ENCODE measurements at regions not wholly inside any gene's neighbourhood (a gene's known extent, or its start where the extent isn't known, plus 50 kb on each side); places are given as distances from the start of the nearest gene placed in this dataset.

GRCh38 chr5:57917004-57917403 is 434.4 kb upstream of the ACTBL2 start:
- H3K4me1 Mint-ChIP-seq = no peaks in the 10 kb centered on the region
- no peak for DNase-seq
- H3K4me3 Mint-ChIP-seq = no peak overlapping the region

GRCh38 chr5:57915536-57915935 is 432.9 kb upstream of the ACTBL2 start:
- no peaks in the 10 kb centered on the region for H3K27me3 Mint-ChIP-seq

More at GRCh38 chr5:57917004-57917403, 434.4 kb upstream of the ACTBL2 start:
- Mint-ChIP-seq H3K27me3 (no peaks in the 10 kb centered on the region), H3K36me3 (no peaks in the 10 kb centered on the region), H3K9me3 (no peaks in the 10 kb centered on the region), H3K27ac (no peak overlapping the region)

GRCh38 chr5:57911438-57911837 is 428.8 kb upstream of the ACTBL2 start:
- no peak overlapping the region for H3K27ac Mint-ChIP-seq
- no peaks in the 10 kb centered on the region for H3K36me3 Mint-ChIP-seq
- no peak for DNase-seq
- no peaks in the 10 kb centered on the region for H3K9me3 Mint-ChIP-seq
- H3K4me3 Mint-ChIP-seq = no peak overlapping the region
- H3K27me3 Mint-ChIP-seq = no peaks in the 10 kb centered on the region
- no peaks in the 10 kb centered on the region for H3K4me1 Mint-ChIP-seq

More at GRCh38 chr5:57915536-57915935, 432.9 kb upstream of the ACTBL2 start:
- no peak overlapping the region for H3K27ac Mint-ChIP-seq
- no peaks in the 10 kb centered on the region for H3K4me1 Mint-ChIP-seq
- no peaks in the 10 kb centered on the region for H3K9me3 Mint-ChIP-seq
- H3K4me3 Mint-ChIP-seq = no peak overlapping the region
- H3K36me3 Mint-ChIP-seq = no peaks in the 10 kb centered on the region
- DNase-seq = no peak

- H3K27me3 Mint-ChIP-seq = no peaks in the 10 kb centered on the region
- no peak for DNase-seq
- H3K27ac Mint-ChIP-seq = no peak overlapping the region
- H3K36me3 Mint-ChIP-seq = no peaks in the 10 kb centered on the region
- H3K4me1 Mint-ChIP-seq = no peaks in the 10 kb centered on the region
- no peaks in the 10 kb centered on the region for H3K9me3 Mint-ChIP-seq
- no peak overlapping the region for H3K4me3 Mint-ChIP-seq
These were observed 424.1 kb upstream of the ACTBL2 start for GRCh38 chr5:57906671-57907070.

- H3K27ac Mint-ChIP-seq = no peak overlapping the region
- no peaks in the 10 kb centered on the region for H3K36me3 Mint-ChIP-seq
- H3K4me1 Mint-ChIP-seq = no peaks in the 10 kb centered on the region
- no peaks in the 10 kb centered on the region for H3K9me3 Mint-ChIP-seq
- no peak for DNase-seq
- H3K27me3 Mint-ChIP-seq = no peaks in the 10 kb centered on the region
- no peak overlapping the region for H3K4me3 Mint-ChIP-seq
These were observed 420.8 kb upstream of the ACTBL2 start for GRCh38 chr5:57903458-57903857.

- Mint-ChIP-seq H3K27ac (no peak overlapping the region), H3K9me3 (no peaks in the 10 kb centered on the region), H3K4me1 (no peaks in the 10 kb centered on the region), H3K36me3 (no peaks in the 10 kb centered on the region), H3K4me3 (no peak overlapping the region), H3K27me3 (no peaks in the 10 kb centered on the region)
- no peak for DNase-seq
These were observed 419.5 kb upstream of the ACTBL2 start for GRCh38 chr5:57902095-57902494.

GRCh38 chr5:57900381-57900944 is 417.9 kb upstream of the ACTBL2 start:
- Mint-ChIP-seq H3K36me3 (no peaks in the 10 kb centered on the region), H3K27me3 (no peaks in the 10 kb centered on the region), H3K4me3 (no peak overlapping the region), H3K27ac (no peak overlapping the region), H3K4me1 (no peaks in the 10 kb centered on the region), H3K9me3 (no peaks in the 10 kb centered on the region)
- DNase-seq = no peak

- Mint-ChIP-seq H3K9me3 (no peaks in the 10 kb centered on the region), H3K27ac (no peak overlapping the region), H3K27me3 (no peaks in the 10 kb centered on the region), H3K36me3 (no peaks in the 10 kb centered on the region), H3K4me3 (no peak overlapping the region), H3K4me1 (no peaks in the 10 kb centered on the region)
- DNase-seq = no peak
These were observed 414.0 kb upstream of the ACTBL2 start for GRCh38 chr5:57896576-57896975.

- Mint-ChIP-seq H3K4me3 (no peak overlapping the region), H3K4me1 (no peaks in the 10 kb centered on the region), H3K27ac (no peak overlapping the region), H3K27me3 (no peaks in the 10 kb centered on the region), H3K36me3 (no peaks in the 10 kb centered on the region), H3K9me3 (no peaks in the 10 kb centered on the region)
- no peak for DNase-seq
These were observed 413.2 kb upstream of the ACTBL2 start for GRCh38 chr5:57895766-57896165.

GRCh38 chr5:57893926-57894325 is 411.3 kb upstream of the ACTBL2 start:
- H3K9me3 Mint-ChIP-seq = no peaks in the 10 kb centered on the region
- H3K27ac Mint-ChIP-seq = no peak overlapping the region
- H3K4me3 Mint-ChIP-seq = no peak overlapping the region
- no peaks in the 10 kb centered on the region for H3K36me3 Mint-ChIP-seq
- DNase-seq = no peak
- no peaks in the 10 kb centered on the region for H3K27me3 Mint-ChIP-seq
- no peaks in the 10 kb centered on the region for H3K4me1 Mint-ChIP-seq

- H3K27me3 Mint-ChIP-seq = no peaks in the 10 kb centered on the region
- H3K36me3 Mint-ChIP-seq = no peaks in the 10 kb centered on the region
- no peak overlapping the region for H3K27ac Mint-ChIP-seq
- H3K4me1 Mint-ChIP-seq = no peaks in the 10 kb centered on the region
- H3K9me3 Mint-ChIP-seq = no peaks in the 10 kb centered on the region
- H3K4me3 Mint-ChIP-seq = no peak overlapping the region
- no peak for DNase-seq
These were observed 408.8 kb upstream of the ACTBL2 start for GRCh38 chr5:57891443-57891842.

- Mint-ChIP-seq H3K27ac (no peak overlapping the region), H3K9me3 (no peaks in the 10 kb centered on the region), H3K4me1 (no peaks in the 10 kb centered on the region), H3K27me3 (no peaks in the 10 kb centered on the region), H3K36me3 (no peaks in the 10 kb centered on the region), H3K4me3 (no peak overlapping the region)
- DNase-seq = no peak
These were observed 406.9 kb upstream of the ACTBL2 start for GRCh38 chr5:57889558-57889957.

GRCh38 chr5:57887851-57888621 is 405.4 kb upstream of the ACTBL2 start:
- Mint-ChIP-seq H3K27ac (no peak overlapping the region), H3K4me3 (no peak overlapping the region), H3K9me3 (no peaks in the 10 kb centered on the region), H3K4me1 (no peaks in the 10 kb centered on the region), H3K27me3 (no peaks in the 10 kb centered on the region), H3K36me3 (no peaks in the 10 kb centered on the region)
- DNase-seq = no peak

- H3K27ac Mint-ChIP-seq = no peak overlapping the region
- no peaks in the 10 kb centered on the region for H3K36me3 Mint-ChIP-seq
- H3K4me1 Mint-ChIP-seq = no peaks in the 10 kb centered on the region
- DNase-seq = no peak
- no peak overlapping the region for H3K4me3 Mint-ChIP-seq
- no peaks in the 10 kb centered on the region for H3K27me3 Mint-ChIP-seq
- H3K9me3 Mint-ChIP-seq = no peaks in the 10 kb centered on the region
These were observed 401.9 kb upstream of the ACTBL2 start for GRCh38 chr5:57884346-57885102.

GRCh38 chr5:57880216-57880615 is 397.6 kb upstream of the ACTBL2 start:
- H3K9me3 Mint-ChIP-seq = no peaks in the 10 kb centered on the region

More at GRCh38 chr5:57880216-57880615, 397.6 kb upstream of the ACTBL2 start:
- Mint-ChIP-seq H3K4me1 (no peaks in the 10 kb centered on the region), H3K4me3 (no peak overlapping the region), H3K36me3 (no peaks in the 10 kb centered on the region), H3K27ac (no peak overlapping the region), H3K27me3 (no peaks in the 10 kb centered on the region)
- no peak for DNase-seq
